ENCODE measurements at regions not wholly inside any gene's neighbourhood (a gene's known extent, or its start where the extent isn't known, plus 50 kb on each side); places are given as distances from the start of the nearest gene placed in this dataset.
"Not testable (repeated sequence)": the region's sequence is repeated elsewhere in the genome, so short reads cannot be mapped to it uniquely, and the experiment has no call there.

GRCh38 chr1:172931340-172931739 lies 119.4 kb downstream of the TNFSF18 start:
- DNase-seq: no peak

GRCh38 chr1:172931761-172932160 lies 119.0 kb downstream of the TNFSF18 start:
- no peak for DNase-seq

GRCh38 chr1:172932981-172933380 lies 117.8 kb downstream of the TNFSF18 start:
- no peak for DNase-seq

GRCh38 chr1:172934417-172934762 lies 116.4 kb downstream of the TNFSF18 start:
- DNase-seq: no peak

- DNase-seq: peak; percentile 34
These were observed 115.6 kb downstream of the TNFSF18 start for GRCh38 chr1:172935062-172935592.

- DNase-seq: no peak
These were observed 114.6 kb downstream of the TNFSF18 start for GRCh38 chr1:172936088-172936645.

GRCh38 chr1:172938681-172939080 lies 112.1 kb downstream of the TNFSF18 start:
- peak; percentile 67 for DNase-seq

GRCh38 chr1:172939475-172939874 lies 111.3 kb downstream of the TNFSF18 start:
- DNase-seq: no peak

GRCh38 chr1:172940174-172940855 lies 110.4 kb downstream of the TNFSF18 start:
- peak; percentile 93 for DNase-seq

GRCh38 chr1:172941471-172941870 lies 109.3 kb downstream of the TNFSF18 start:
- no peak for DNase-seq

GRCh38 chr1:172941945-172942344 lies 108.8 kb downstream of the TNFSF18 start:
- peak; percentile 53 for DNase-seq

GRCh38 chr1:172943138-172943537 lies 107.6 kb downstream of the TNFSF18 start:
- DNase-seq: not testable (repeated sequence)

- no peak for DNase-seq
These were observed 105.8 kb downstream of the TNFSF18 start for GRCh38 chr1:172944931-172945330.

- DNase-seq: peak; percentile 61
These were observed 103.8 kb downstream of the TNFSF18 start for GRCh38 chr1:172946814-172947507.

- DNase-seq: peak; percentile 88
These were observed 102.3 kb downstream of the TNFSF18 start for GRCh38 chr1:172948457-172948856.

- no peak for DNase-seq
These were observed 101.6 kb downstream of the TNFSF18 start for GRCh38 chr1:172949096-172949495.

- no peak for DNase-seq
These were observed 100.2 kb downstream of the TNFSF18 start for GRCh38 chr1:172950528-172950927.

GRCh38 chr1:172951730-172952365 lies 98.9 kb downstream of the TNFSF18 start:
- DNase-seq: peak; percentile 70

- no peak for DNase-seq
These were observed 98.2 kb downstream of the TNFSF18 start for GRCh38 chr1:172952516-172952915.

GRCh38 chr1:172954476-172955150 lies 96.1 kb downstream of the TNFSF18 start:
- DNase-seq: no peak

GRCh38 chr1:172955161-172955815 lies 95.5 kb downstream of the TNFSF18 start:
- peak; percentile 98 for DNase-seq

GRCh38 chr1:172956871-172957270 lies 93.9 kb downstream of the TNFSF18 start:
- no peak for DNase-seq
